ENCODE measurements at regions not wholly inside any gene's neighbourhood (a gene's known extent, or its start where the extent isn't known, plus 50 kb on each side); places are given as distances from the start of the nearest gene placed in this dataset.

DNA sequence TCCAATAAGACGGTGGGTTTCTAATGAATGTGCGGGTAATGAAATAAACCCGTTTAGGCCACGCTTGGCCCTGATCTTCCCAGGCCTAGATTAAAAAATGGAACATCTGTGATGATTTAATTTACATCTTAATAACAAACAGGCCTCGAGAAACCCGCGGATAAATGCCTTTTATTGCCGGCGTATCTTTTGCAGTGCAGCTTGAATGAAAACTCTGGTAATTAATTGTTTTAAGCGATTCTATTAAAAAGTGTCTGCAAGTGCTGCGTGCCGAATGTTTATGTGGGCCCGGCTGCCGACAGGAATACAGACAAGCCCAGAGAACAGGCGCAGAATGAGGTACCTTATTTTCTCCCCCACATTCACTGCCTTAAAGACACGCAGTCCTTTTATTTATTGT lies 420.7 kb downstream of the MN1 start:
- in situ Hi-C loops (cut with MboI; ENCODE audit: low pct_unique_long_range_greater_than_20kb, low sequenced_read_pairs): no loop called here
- no peak for DNase-seq

DNA sequence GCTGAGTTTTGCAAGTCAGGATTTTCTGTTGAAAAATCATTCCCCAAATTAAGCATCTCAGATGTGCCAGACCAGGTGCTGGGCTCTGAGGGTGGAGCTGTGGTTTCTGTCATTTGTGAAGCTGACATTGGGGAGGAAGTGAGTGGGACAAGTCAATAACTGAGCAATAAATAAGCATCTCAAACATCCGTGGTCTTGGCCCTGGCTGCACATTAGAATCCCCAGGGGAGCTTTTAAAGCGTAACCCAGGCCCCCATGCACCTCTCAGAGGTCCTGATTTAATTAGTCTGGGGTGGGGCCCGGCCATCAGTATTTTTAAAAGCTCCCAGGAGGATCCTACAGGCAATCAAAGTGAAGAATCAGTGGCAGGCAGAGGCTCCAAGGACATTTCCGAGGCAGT lies 420.0 kb downstream of the MN1 start:
- no peak for DNase-seq
- in situ Hi-C loops (cut with MboI; ENCODE audit: low pct_unique_long_range_greater_than_20kb, low sequenced_read_pairs): no loop called here

DNA sequence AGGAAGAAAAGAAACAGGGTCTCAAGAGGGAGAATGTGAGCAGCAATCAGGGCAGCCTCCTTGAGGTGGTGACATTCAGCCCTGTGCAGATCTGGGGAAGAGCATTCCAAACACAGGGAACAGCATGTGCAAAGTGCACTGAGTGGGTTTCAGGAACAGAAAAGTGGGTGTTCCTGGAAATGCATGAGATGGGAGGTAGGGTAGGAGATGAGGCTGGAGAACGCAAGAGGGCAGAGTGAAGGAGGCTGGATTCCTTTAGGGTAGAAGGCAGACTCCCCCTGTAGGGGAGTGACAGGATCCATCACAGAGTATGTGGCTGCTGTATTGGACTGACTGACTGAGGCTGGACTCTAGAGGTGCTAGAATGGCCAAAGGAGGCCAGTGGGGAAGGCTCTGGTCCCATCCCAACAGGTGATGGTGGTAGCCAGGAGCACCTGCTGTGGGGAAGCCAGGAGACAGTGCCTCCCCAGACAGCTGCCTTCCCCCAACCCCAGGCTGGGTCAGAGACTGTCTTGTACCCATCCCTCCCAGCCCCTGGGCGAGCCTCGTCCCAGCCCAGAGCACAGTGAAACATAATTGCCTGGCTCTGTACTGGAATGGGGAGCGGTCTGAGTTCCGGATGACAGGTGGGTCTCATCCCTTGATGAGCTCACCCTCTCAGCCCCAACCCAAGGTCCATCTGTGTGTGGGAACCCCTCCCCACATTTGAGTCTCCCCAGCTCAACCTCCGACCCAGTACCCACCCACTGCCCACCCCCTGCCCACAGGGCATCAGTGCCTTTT lies 419.4 kb downstream of the MN1 start:
- in situ Hi-C loops (cut with MboI; ENCODE audit: low pct_unique_long_range_greater_than_20kb, low sequenced_read_pairs): no loop called here
- DNase-seq: no peak

DNA sequence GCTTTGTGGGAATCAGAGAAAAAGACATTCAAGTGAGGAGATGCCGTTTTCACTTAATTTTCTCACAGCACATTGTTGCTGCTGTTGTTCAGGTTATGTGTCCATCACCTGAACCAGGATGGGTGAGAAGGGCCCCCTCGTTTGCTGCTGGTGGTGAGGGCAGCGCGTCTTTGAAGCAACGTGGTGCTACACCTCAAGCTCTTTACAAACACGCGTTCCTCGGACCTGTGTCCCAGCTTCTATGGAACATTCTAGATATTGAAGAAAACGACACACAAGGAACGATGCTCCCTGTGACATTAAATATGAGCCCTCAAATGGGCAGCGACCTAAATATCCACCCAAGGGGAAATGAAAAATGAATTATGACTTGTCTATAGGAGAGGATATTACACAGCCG lies 418.6 kb downstream of the MN1 start:
- DNase-seq: no peak
- in situ Hi-C loops (cut with MboI; ENCODE audit: low pct_unique_long_range_greater_than_20kb, low sequenced_read_pairs): no loop called here

DNA sequence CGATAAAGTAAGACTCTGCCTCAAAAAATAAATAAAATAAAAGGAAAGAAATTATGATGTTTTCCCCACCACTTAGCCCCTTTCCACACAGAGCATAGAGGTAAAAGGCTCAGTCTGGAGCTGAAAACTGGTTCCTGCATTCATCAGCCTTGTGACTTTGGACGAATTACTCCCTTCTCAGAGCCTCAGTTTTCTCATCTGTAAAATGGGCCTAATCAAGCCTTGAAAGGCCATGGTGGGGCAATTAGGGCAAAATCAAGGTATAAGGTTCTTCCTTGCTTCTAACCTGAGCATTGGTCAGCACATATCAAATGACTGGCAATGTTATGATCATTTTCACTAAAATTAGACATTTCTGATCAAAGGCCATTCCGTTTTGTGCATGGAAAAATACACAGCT lies 417.7 kb downstream of the MN1 start:
- DNase-seq: no peak
- in situ Hi-C loops (cut with MboI; ENCODE audit: low pct_unique_long_range_greater_than_20kb, low sequenced_read_pairs): no loop called here

DNA sequence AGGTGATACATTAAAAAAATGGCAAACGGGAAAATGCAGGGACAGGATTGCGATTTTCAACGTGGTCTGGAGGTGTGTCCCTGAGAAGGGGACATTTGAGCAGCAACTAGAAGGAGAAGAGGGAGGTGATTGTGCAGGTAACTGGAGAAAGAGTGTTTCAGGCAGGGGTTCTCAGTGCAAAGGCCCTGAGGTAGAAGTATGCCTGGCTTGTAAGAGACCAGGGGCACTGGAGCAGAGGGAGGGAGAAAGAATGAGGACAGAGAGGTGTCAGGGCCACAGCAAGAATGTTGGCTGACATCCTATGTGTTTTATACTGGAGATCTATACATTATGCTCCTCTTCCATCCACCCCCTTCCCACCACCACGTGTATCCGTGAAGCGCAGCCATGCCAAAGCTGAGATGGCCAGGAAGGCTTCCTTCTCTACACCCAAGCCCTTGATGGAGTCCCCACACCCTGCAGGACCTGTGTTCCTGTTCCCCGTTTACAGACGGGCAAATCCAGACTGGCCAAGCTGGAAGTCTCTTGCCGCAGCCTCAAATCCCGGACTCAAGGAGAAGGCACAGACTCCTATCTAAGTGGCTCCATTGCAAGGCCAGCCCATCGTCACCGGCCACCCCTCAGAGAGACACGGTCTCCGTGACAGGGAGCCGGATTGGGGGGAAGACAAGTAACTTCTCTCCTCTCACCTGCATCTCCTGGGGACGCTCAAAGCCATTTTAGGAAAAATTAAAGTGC lies 416.1 kb downstream of the MN1 start:
- in situ Hi-C loops (cut with MboI; ENCODE audit: low pct_unique_long_range_greater_than_20kb, low sequenced_read_pairs): no loop called here
- DNase-seq: no peak

DNA sequence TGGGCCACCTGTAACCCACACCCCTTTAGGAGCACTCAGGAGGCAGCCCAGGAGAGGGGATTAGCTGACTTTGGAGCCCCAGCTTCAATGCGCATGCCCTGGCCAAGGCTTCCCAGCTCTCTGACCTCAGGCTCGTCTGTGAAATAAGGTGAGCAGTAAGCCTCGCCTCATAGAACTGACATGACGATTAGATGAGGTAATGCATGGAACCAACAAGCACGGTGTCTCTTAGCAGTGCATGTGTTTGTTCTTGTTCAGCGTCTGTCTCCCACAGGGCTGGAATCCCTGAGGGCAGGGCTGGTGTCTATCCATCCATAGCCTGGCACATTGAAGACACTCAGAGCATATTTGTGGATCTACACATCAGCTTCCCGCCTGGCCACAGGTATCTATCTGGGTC lies 415.4 kb downstream of the MN1 start:
- in situ Hi-C loops (cut with MboI; ENCODE audit: low pct_unique_long_range_greater_than_20kb, low sequenced_read_pairs): no loop called here

DNA sequence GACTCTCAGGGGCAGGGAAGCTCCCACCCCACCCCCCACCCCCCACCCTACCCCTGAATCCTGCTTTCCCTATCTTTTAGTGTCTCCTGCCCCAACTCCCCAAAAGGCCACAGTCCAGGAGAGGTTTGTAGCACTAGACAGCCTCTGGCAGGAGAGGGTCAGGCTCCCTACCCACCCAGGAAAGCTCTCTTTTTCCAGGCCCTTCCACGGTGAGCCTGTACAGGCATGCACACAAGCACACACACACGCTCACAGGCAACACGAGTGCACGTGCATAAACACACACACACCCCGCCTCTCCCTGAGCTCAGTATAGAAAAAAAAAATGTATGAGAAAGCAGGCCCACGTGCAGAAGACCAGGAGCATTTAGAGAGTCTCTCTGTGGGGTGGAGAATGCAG lies 414.0 kb downstream of the MN1 start:
- in situ Hi-C loops (cut with MboI; ENCODE audit: low pct_unique_long_range_greater_than_20kb, low sequenced_read_pairs): no loop called here
- DNase-seq: no peak

More for the DNA sequence above, 415.4 kb downstream of the MN1 start:
- DNase-seq: no peak

DNA sequence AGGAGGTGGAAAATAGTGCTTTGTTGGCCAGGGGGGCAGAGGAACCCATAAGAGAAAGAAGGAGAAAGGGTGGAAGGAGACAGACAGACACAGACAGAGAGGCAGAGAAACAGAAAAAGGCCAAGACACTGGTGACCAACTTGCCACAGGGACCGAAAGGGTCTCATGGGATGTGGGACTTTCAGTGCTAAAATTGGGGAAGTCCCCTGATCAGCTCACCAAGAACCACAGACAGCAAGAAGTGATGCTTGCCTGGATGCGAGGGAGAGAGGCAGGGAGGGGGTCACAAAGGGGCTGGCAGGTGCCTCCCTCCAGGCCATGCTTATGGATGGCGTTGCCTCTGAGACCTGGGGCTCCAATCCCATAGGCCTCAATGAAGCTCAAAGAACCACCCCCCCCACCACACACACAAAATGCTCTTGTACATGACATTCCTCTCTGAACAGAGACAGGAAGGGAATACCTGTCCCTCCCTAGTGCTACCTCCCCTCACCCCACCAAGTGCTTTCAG lies 413.4 kb downstream of the MN1 start:
- DNase-seq: no peak
- in situ Hi-C loops (cut with MboI; ENCODE audit: low pct_unique_long_range_greater_than_20kb, low sequenced_read_pairs): no loop called here

DNA sequence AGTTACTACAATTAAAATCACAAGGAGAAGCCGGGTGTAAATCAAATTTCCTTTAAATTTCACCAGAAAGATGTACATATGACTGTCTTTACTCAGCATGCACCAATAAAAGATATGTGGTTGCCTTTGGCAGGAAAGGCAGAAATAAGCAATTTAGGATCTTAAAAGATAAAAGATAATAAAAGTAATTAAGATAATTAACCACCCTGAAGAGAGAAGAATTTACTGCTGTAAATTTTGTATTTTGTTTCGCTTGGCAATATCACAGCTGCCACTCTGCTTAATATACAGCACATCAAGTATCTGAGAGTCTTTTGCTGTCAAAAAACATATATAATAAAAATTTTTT lies 411.9 kb downstream of the MN1 start:
- DNase-seq: no peak
- in situ Hi-C loops (cut with MboI; ENCODE audit: low pct_unique_long_range_greater_than_20kb, low sequenced_read_pairs): no loop called here

DNA sequence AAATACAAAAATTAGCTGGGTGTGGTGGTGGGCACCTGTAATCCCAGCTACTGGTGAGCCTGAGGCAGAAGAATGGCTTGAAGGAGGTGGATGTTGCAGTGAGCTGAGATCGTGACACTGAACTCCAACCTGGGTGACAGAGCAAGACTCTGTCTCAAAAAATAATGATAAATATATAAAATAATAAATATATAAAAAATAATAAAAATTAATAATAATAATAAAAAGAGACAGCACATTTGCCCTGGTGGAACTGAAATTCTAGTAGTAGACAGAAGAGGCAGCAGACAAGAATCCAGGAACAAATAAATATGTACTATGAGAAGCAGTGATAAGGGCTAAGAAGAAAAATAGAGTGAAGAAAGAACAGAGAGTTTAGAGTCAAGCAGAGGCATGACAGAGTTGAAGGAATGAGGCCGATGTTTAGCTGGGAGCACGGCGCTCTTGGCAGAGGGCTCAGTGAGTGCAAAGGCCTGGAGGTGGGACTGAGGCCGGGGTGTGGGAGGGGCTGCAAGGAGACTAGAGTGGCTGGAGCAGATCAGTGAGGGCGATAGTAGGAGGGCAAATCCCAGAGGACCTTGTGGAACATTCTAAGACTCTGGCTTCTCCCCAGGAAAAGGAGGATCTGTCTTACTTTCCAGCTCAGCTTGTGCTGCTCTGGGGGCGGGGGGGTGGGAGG lies 410.3 kb downstream of the MN1 start:
- in situ Hi-C loops (cut with MboI; ENCODE audit: low pct_unique_long_range_greater_than_20kb, low sequenced_read_pairs): no loop called here
- DNase-seq: no peak

DNA sequence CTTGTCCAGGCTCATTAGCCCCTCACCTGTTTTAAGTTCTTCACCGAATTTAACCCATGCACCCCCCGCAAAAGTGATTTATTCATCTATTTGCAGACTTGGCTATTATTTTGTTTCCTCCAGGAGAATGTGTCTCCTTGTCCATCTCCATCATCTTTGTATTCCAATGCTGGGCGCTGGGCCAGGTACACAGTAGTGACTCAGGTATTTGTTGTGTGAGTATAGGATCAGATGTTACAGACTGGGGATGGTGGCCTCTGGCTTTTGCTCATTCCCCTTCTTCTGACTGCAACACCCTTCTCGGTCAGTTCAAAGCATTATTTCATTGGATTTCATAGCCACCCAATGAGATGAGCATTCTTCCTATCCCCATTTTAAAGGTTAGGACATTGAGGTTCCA lies 408.2 kb downstream of the MN1 start:
- DNase-seq: no peak
- in situ Hi-C loops (cut with MboI; ENCODE audit: low pct_unique_long_range_greater_than_20kb, low sequenced_read_pairs): no loop called here

DNA sequence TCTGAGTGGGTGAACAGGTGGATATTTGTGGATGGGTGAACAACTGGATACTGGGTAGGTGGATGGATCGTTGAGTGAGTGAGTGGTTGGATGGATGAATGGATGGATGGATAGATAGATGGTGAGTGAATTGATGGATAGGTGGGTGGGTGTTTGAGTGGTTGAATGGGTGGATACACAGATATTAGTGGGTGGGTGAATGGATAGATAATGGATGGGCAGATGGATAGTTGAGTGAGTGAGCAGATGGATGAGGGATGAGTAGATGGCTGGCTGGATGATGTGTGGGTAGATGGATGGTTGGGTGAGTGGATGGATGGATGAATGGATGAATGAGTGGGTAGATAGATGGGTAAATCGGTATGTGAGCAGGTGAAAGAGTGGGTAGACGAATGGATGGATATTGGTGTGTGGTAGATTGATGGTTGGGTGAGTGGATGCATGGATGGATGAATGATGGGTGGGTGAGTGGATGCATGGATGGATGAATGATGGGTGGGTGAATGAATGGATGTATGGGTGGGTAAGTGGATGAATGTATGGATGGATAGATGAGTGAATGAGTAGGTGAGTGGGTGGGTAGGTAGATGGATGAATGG lies 406.7 kb downstream of the MN1 start:
- no peak for DNase-seq
- in situ Hi-C loops (cut with MboI; ENCODE audit: low pct_unique_long_range_greater_than_20kb, low sequenced_read_pairs): no loop called here

DNA sequence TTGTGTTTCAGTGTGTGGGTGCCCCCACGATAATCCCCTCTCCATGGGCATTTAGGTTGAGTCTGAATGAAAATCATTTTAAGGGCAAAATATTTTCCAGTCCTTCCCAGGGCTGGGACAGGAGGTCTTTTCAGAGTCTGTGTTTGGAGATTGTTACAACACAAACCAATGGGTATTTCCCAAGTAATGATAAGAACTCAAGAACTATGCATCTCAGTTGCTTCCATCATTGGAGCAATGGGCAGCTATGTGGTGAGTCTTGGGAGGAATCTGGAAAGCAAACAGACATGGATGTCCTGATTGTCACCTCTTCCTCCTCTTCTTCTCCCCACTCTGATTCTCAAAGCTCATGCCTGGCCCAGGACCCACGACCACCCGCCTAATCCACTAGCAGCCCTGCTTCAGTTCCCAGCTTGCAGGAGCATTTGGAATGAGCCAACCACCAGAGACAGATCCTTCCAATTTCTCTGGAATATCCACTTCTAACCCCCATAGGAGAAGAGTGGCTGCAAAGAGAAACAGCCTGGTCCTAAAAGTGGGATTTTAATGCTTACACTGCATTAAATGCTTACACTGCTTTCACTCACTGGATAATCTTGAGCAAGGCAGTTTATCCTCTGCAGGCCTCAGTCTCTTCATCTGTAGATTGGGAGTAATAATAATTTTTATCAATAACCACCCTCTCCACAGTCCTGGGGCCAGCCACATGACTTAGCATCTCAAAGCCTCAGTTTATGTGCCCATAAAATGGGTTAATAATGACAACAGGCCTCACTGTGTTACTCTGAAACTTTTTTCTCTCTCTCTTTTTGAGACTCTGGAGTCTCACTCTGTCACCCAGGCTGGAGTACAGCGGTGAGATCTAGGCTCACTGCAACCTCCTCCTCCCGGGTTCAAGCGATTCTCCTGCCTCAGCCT lies 404.3 kb downstream of the MN1 start:
- in situ Hi-C loops (cut with MboI; ENCODE audit: low pct_unique_long_range_greater_than_20kb, low sequenced_read_pairs): no loop called here

DNA sequence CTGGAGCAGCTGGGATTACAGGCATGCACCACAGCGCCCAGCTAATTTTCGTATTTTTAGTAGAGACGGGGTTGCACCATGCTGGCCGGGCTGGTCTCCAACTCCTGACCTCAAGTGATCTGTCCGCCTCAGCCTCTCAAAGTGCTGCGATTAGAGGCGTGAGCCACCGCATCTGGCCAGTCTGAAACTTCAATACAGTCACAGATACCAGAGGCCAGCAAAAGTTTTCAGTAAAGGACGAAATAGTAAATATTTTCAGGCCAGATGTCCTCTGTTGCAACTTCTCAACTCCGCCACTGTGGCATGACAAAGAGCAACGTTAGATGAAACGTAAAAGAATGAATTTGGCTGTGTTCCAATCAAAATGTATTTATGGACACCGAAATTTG lies 403.6 kb downstream of the MN1 start:
- in situ Hi-C loops (cut with MboI; ENCODE audit: low pct_unique_long_range_greater_than_20kb, low sequenced_read_pairs): no loop called here
- DNase-seq: no peak

More for the DNA sequence above, 404.3 kb downstream of the MN1 start:
- no peak for DNase-seq

DNA sequence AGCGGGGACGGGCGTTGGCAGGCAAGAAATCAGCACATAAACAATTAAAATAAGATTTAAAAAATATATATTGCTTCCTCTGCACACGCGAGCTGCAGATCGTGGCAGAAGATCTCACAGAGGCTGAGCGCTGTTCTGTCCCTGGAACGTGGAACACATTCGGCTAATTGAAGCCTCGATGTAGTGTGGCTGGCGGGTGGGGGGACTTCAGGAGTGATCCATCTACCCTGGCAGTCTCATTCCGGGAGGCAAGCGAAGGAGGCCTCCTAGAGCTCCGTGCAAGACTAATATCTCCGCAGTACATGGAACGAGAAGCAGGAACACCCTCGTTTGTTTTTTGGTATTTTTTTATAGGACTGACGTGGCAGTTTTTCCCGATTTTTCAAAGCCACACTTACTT lies 402.4 kb downstream of the MN1 start:
- in situ Hi-C loops (cut with MboI; ENCODE audit: low pct_unique_long_range_greater_than_20kb, low sequenced_read_pairs): no loop called here
- DNase-seq: no peak

DNA sequence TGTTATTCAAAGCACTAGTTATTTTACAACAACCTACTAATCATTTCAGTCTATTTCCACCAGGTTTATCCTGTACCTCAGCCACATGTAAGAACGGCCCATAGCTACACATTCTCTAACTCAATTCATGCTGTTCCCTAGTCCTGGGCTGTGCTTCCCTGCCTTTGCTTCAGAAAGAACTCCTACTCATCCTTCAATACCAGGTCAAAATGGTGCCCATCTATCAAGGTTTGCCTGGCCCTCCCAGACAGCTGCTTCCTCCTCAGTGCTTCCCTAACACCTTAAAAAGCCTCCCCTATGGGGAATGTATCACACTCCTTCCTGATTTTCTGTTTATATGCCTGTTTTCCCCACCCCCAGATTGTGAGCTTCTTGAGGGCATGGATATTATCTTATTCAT lies 400.7 kb downstream of the MN1 start:
- in situ Hi-C loops (cut with MboI; ENCODE audit: low pct_unique_long_range_greater_than_20kb, low sequenced_read_pairs): loop anchor here (25.0 kb wide), 1 partner anchor 411 kb away; the partner anchor contains the start of gene MN1
- no peak for DNase-seq

DNA sequence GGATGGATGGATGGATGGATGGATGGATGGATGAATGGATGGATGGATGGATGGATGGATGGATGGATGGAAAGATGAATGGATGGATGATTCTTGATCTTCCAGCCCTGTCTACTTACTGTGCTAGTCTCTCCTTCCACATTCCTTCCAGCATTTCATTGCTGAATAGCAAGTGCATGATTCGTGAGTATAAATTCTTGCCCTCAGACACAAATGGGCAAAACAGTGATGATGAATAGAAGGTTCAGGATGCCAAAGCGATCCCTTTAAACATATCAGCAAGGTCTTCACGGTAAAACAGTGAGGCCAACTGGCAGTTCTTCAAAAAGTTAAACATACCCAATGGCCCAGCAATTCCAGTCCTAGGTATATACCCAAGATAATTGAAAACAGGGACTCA lies 400.2 kb downstream of the MN1 start:
- DNase-seq: no peak
- in situ Hi-C loops (cut with MboI; ENCODE audit: low pct_unique_long_range_greater_than_20kb, low sequenced_read_pairs): loop anchor here (25.0 kb wide), 1 partner anchor 411 kb away; the partner anchor contains the start of gene MN1

DNA sequence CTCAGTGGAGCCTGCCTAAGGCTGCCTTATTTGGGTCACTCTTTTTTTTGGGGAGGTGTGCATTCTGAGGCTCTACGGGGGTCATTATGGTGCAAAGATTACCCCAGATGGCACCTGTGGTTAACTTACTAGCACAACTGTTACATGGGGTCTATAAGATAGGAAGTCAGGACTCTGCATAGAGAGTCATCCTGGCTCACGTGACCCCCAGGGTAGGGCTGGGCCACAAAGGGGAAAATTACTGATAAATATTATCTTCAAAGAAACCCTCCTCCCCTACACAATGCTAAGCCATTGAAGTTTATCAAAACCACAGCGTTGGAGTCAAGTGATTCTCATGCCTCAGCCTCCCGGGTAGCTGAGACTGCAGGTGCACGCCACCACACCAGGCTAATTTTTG lies 397.1 kb downstream of the MN1 start:
- in situ Hi-C loops (cut with MboI; ENCODE audit: low pct_unique_long_range_greater_than_20kb, low sequenced_read_pairs): loop anchor here (25.0 kb wide), 1 partner anchor 408 kb away; the partner anchor contains the start of gene MN1

More for the DNA sequence above, 397.1 kb downstream of the MN1 start:
- no peak for DNase-seq
